ENCODE measurements at regions not wholly inside any gene's neighbourhood (a gene's known extent, or its start where the extent isn't known, plus 50 kb on each side); places are given as distances from the start of the nearest gene placed in this dataset.
"Not testable (repeated sequence)": the region's sequence is repeated elsewhere in the genome, so short reads cannot be mapped to it uniquely, and the experiment has no call there.

- DNase-seq, result no peak
Observed at GRCh38 chr3:87706176-87706575, 352.6 kb downstream of the CGGBP1 start.

- no peak for DNase-seq
Observed at GRCh38 chr3:87702600-87702999, 356.2 kb downstream of the CGGBP1 start.

GRCh38 chr3:87696124-87697013 lies 362.4 kb downstream of the CGGBP1 start:
- DNase-seq, result no peak

- no peak for DNase-seq
Observed at GRCh38 chr3:87694678-87695077, 364.1 kb downstream of the CGGBP1 start.

GRCh38 chr3:87691109-87691508 lies 367.7 kb downstream of the CGGBP1 start:
- DNase-seq, result no peak

- not testable (repeated sequence) for DNase-seq
Observed at GRCh38 chr3:87678984-87679660, 379.7 kb downstream of the CGGBP1 start.

GRCh38 chr3:87674397-87675161 lies 384.2 kb downstream of the CGGBP1 start:
- DNase-seq, result no peak

GRCh38 chr3:87673132-87673531 lies 385.7 kb downstream of the CGGBP1 start:
- DNase-seq, result no peak

GRCh38 chr3:87654184-87654583 lies 377.8 kb upstream of the POU1F1 start:
- DNase-seq, result no peak

- not testable (repeated sequence) for DNase-seq
Observed at GRCh38 chr3:87653138-87653537, 376.8 kb upstream of the POU1F1 start.

- DNase-seq, result no peak
Observed at GRCh38 chr3:87634426-87634825, 358.0 kb upstream of the POU1F1 start.

- no peak for DNase-seq
Observed at GRCh38 chr3:87627316-87627715, 350.9 kb upstream of the POU1F1 start.

- no peak for DNase-seq
Observed at GRCh38 chr3:87626546-87626945, 350.2 kb upstream of the POU1F1 start.

- no peak for DNase-seq
Observed at GRCh38 chr3:87625876-87626275, 349.5 kb upstream of the POU1F1 start.

- DNase-seq, result no peak
Observed at GRCh38 chr3:87624860-87625259, 348.5 kb upstream of the POU1F1 start.

GRCh38 chr3:87621667-87622066 lies 345.3 kb upstream of the POU1F1 start:
- no peak for DNase-seq

- no peak for DNase-seq
Observed at GRCh38 chr3:87615506-87615905, 339.1 kb upstream of the POU1F1 start.

GRCh38 chr3:87614998-87615397 lies 338.6 kb upstream of the POU1F1 start:
- no peak for DNase-seq

- no peak for DNase-seq
Observed at GRCh38 chr3:87607234-87607633, 330.9 kb upstream of the POU1F1 start.

- no peak for DNase-seq
Observed at GRCh38 chr3:87595798-87596197, 319.4 kb upstream of the POU1F1 start.

GRCh38 chr3:87581240-87581639 lies 304.9 kb upstream of the POU1F1 start:
- no peak for DNase-seq

- DNase-seq, result no peak
Observed at GRCh38 chr3:87576752-87577151, 300.4 kb upstream of the POU1F1 start.

- no peak for DNase-seq
Observed at GRCh38 chr3:87575550-87575949, 299.2 kb upstream of the POU1F1 start.

GRCh38 chr3:87568331-87568730 lies 291.9 kb upstream of the POU1F1 start:
- DNase-seq, result no peak
